ENCODE measurements at regions not wholly inside any gene's neighbourhood (a gene's known extent, or its start where the extent isn't known, plus 50 kb on each side); places are given as distances from the start of the nearest gene placed in this dataset.

DNA sequence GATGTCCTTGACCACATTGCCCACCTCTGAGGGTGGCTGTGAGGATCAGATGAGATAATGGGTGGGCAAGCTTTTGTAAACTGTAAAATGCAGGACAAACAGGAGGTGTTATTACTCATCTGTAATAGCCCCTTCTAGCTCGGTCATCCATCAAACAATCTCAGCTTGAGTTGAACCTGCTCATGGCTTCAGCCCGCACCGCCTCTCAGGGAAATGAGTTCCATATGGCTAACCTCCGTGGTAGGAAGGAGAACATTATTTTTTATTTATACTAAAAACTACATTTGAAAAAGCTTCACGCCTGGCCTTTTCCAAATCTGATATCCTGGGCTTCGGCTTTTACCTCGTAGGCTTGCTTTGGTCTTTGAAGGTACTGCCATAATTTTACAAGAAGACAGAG, 116.2 kb upstream of the USP24 start:
- TF ChIP-seq JUND (CRISPR knock-in tag; IDR thresholded peaks at IDR 0.05): no peak
- TF ChIP-seq BRCA1 (CRISPR knock-in tag; IDR thresholded peaks at IDR 0.05): no peak
- TF ChIP-seq RFX5 (IDR thresholded peaks at IDR 0.05; ENCODE audit: low read depth, low read length): no peak
- TF ChIP-seq, protein P1, sequence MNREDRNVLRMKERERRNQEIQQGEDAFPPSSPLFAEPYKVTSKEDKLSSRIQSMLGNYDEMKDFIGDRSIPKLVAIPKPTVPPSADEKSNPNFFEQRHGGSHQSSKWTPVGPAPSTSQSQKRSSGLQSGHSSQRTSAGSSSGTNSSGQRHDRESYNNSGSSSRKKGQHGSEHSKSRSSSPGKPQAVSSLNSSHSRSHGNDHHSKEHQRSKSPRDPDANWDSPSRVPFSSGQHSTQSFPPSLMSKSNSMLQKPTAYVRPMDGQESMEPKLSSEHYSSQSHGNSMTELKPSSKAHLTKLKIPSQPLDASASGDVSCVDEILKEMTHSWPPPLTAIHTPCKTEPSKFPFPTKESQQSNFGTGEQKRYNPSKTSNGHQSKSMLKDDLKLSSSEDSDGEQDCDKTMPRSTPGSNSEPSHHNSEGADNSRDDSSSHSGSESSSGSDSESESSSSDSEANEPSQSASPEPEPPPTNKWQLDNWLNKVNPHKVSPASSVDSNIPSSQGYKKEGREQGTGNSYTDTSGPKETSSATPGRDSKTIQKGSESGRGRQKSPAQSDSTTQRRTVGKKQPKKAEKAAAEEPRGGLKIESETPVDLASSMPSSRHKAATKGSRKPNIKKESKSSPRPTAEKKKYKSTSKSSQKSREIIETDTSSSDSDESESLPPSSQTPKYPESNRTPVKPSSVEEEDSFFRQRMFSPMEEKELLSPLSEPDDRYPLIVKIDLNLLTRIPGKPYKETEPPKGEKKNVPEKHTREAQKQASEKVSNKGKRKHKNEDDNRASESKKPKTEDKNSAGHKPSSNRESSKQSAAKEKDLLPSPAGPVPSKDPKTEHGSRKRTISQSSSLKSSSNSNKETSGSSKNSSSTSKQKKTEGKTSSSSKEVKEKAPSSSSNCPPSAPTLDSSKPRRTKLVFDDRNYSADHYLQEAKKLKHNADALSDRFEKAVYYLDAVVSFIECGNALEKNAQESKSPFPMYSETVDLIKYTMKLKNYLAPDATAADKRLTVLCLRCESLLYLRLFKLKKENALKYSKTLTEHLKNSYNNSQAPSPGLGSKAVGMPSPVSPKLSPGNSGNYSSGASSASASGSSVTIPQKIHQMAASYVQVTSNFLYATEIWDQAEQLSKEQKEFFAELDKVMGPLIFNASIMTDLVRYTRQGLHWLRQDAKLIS (CRISPR knock-in tag; IDR thresholded peaks at IDR 0.05): no peak
- TF ChIP-seq POLR2AphosphoS5 (IDR thresholded peaks at IDR 0.05; ENCODE audit: low read depth, low read length): no peak
- TF ChIP-seq, protein P2, sequence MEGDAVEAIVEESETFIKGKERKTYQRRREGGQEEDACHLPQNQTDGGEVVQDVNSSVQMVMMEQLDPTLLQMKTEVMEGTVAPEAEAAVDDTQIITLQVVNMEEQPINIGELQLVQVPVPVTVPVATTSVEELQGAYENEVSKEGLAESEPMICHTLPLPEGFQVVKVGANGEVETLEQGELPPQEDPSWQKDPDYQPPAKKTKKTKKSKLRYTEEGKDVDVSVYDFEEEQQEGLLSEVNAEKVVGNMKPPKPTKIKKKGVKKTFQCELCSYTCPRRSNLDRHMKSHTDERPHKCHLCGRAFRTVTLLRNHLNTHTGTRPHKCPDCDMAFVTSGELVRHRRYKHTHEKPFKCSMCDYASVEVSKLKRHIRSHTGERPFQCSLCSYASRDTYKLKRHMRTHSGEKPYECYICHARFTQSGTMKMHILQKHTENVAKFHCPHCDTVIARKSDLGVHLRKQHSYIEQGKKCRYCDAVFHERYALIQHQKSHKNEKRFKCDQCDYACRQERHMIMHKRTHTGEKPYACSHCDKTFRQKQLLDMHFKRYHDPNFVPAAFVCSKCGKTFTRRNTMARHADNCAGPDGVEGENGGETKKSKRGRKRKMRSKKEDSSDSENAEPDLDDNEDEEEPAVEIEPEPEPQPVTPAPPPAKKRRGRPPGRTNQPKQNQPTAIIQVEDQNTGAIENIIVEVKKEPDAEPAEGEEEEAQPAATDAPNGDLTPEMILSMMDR (CRISPR knock-in tag; IDR thresholded peaks at IDR 0.05): no peak
- no peak for TF ChIP-seq GABPA (IDR thresholded peaks at IDR 0.05; ENCODE audit: low read depth, low read length)
- no peak for TF ChIP-seq GABPA (CRISPR knock-in tag; IDR thresholded peaks at IDR 0.05; ENCODE audit: low read depth)
- no peak for TF ChIP-seq TAF15 (IDR thresholded peaks at IDR 0.05; ENCODE audit: low read depth, low read length, poor library complexity, severe bottlenecking)
- TF ChIP-seq, protein P3, sequence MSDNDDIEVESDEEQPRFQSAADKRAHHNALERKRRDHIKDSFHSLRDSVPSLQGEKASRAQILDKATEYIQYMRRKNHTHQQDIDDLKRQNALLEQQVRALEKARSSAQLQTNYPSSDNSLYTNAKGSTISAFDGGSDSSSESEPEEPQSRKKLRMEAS (IDR thresholded peaks at IDR 0.05): no peak
- TF ChIP-seq, protein P4, sequence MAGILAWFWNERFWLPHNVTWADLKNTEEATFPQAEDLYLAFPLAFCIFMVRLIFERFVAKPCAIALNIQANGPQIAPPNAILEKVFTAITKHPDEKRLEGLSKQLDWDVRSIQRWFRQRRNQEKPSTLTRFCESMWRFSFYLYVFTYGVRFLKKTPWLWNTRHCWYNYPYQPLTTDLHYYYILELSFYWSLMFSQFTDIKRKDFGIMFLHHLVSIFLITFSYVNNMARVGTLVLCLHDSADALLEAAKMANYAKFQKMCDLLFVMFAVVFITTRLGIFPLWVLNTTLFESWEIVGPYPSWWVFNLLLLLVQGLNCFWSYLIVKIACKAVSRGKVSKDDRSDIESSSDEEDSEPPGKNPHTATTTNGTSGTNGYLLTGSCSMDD (CRISPR knock-in tag; IDR thresholded peaks at IDR 0.05): no peak
- TF ChIP-seq, protein P5, sequence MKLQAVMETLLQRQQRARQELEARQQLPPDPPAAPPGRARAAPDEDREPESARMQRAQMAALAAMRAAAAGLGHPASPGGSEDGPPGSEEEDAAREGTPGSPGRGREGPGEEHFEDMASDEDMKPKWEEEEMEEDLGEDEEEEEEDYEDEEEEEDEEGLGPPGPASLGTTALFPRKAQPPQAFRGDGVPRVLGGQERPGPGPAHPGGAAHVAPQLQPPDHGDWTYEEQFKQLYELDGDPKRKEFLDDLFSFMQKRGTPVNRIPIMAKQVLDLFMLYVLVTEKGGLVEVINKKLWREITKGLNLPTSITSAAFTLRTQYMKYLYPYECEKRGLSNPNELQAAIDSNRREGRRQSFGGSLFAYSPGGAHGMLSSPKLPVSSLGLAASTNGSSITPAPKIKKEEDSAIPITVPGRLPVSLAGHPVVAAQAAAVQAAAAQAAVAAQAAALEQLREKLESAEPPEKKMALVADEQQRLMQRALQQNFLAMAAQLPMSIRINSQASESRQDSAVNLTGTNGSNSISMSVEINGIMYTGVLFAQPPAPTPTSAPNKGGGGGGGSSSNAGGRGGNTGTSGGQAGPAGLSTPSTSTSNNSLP (IDR thresholded peaks at IDR 0.05; ENCODE audit: low read depth, low read length): no peak
- no peak for TF ChIP-seq EZH2 (conservative IDR thresholded peaks at IDR 0.05; ENCODE audit: low read depth, low read length)
- TF ChIP-seq POLR2A (IDR thresholded peaks at IDR 0.05; ENCODE audit: insufficient read depth in 1 of 2, low read depth in 2 of 2, low read length in 2 of 2): no peak
